Epidermal melanocyte (primary cell): ENCODE measurements at regions not wholly inside any gene's neighbourhood (a gene's known extent, or its start where the extent isn't known, plus 50 kb on each side); places are given as distances from the start of the nearest gene placed in this dataset.

Experiments
- DNase-seq: peaks from one replicate; pipeline ENCODE4 v3.0.0; 2011; ENCODE audit warnings: low spot score; ENCODE audit not compliant: insufficient read length

GRCh38 chr5:171509467-171509866 lies 90.0 kb downstream of the FGF18 start:
- DNase-seq = no peak

DNA sequence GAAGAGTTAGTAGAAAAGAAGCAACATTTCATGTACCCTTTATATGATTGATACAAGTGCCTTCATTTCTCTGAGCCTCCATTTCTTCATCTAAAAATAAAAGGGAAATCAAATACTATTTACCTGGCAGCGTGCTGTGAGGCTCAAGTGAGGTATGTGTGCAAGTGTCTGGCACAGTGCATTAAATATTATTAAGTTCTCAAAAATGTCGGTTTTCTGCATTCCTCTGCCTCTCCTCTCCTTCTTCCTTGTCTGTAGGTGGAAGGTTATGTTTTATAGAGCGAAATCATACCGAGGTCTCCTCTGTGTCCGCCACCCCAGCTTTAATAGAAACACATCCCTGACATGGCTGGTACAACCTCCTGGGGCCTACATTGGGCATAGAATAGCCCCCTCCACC lies 93.0 kb downstream of the FGF18 start:
- DNase-seq = no peak

GRCh38 chr5:171513591-171513990 lies 94.1 kb downstream of the FGF18 start:
- no peak for DNase-seq

DNA sequence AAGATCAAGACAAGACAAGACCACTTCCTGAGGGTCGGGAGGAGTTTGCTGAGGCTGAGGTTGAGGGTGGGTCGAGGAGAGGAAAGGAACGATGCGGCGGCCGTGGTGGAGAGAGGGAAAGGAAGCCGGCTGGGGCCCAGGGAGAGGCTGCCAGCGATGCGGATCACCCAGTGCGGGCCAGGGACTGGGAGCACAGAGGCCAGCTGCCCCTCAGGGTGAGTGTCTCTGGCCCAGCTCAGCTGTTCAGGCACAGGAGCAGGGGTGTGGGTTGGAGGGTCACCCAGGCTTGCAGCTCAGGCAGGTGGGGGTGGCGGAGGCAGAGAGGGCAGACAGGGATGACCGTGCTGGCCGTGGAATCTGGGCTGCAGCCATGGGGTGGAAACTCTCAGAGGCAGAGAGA lies 99.5 kb downstream of the FGF18 start:
- no peak for DNase-seq

GRCh38 chr5:171520300-171521174 lies 101.1 kb downstream of the FGF18 start:
- no peak for DNase-seq

- DNase-seq = peak; percentile 79
These were observed 101.8 kb downstream of the FGF18 start for GRCh38 chr5:171521219-171521633.

DNA sequence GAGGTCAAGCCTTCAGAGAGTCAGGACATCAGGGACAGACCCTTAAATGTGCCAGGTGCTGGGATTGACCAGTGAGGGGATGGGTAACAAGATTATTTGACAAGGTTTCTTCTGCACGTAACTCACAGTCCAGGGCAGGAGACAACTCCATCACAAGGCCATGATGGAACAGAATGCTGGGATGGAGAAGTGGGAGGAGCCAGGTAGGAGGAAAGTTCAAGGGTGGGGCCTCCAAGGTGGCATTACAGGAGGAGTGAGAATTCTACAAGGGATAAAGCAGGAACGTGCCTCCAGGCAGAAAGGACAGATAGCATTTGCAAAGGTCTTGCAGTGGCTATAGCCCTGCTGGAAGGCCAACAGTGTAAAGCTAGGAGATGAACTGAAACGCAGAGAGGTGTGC lies 102.2 kb downstream of the FGF18 start:
- DNase-seq = no peak

- DNase-seq = no peak
These were observed 104.3 kb downstream of the FGF18 start for GRCh38 chr5:171523781-171524180.

DNA sequence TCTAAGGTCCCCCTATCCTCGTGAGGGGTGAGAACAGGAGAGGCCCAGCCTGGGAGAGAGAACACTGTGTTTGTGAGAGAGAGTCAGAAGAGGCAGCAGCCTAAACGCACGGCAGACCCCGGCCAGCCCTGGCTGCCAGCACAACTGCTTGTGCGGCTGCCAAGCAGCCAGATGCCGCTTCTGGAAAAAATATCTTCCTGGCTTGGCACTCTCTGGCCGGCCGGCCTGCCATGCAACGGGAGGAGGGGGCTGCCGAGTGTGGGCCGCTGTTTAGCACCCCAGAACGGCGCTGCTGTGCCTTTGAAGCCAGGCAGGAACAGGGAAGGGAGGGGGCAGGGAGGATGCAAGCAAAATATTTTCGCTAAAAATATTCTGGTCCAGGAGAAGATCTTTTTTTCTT lies 105.0 kb downstream of the FGF18 start:
- no peak for DNase-seq

DNA sequence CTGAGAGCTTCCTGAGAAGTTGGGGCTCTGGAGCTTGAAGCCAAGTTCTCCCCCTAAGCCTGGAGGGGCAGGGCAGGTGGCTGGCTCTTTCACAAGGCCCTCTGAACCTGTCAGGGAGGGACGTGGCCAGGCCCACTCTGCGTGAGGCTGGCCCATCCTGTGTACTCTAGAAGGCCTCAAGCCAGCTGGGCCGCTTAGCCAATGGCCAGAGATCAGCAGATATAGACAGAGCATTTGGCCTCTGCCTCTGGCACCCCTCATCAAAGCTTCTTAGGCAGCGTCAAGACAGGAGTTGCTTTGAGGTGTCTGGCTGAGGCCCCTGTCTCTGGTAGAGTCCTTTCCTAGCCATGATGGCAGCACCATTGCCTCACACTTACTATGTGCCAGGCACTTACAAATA lies 105.6 kb downstream of the FGF18 start:
- DNase-seq = no peak

- no peak for DNase-seq
These were observed 108.6 kb downstream of the FGF18 start for GRCh38 chr5:171528036-171528435.

DNA sequence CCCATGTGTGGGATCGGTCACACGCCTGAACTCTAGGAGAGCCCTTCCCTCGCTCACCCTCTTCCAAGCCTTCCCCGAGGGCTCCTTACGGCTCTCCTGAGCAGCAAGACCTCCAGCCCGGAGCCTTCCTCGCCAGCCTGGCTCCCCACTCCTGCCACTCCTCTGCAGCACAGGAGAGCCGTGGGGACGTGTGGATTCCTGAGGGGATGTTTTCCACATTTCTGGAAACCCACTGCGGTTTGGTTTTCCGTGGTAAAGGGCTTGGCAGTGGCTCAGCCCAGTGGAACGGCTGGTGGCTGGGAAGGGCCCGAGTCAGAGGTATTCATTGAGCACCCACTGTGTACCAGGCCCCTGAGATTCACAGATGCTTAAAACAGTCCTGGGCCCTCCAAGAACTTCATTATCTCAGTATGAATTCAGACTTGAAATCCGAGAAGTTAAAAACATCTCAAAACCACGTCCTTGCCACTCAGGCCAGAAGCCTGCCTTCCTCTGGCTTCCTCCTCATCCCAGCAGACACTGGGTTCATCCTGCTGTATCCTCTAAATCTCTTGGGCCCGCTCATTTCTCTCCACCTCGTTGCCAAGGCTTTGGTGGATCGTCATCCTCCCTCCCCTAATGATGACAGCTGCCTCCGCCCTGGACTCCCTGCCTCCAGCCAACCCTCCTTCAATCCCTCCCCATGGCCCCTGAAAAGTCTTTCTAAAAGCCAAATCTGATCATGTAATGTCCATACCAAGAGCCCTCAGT lies 109.6 kb downstream of the FGF18 start:
- no peak for DNase-seq

GRCh38 chr5:171531638-171532037 lies 112.2 kb downstream of the FGF18 start:
- no peak for DNase-seq

DNA sequence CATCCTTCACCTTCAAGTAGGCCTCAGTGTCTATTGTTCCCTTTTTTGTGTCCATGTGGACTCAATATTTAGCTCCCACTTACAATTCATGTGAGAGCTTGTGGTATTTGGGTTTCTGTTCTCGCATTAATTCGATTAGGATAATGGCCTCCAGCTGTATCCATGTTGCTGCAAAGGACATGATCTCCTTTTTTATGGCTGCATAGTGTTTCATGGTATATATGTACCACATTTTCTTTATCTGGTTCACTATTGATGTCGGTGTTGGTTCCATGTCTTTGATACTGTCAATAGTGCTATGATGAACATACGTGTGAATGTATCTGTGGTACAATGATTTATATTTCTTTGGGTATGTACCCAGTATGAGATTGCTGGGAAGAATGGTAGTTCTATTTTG lies 113.7 kb downstream of the FGF18 start:
- DNase-seq = no peak

- DNase-seq = no peak
These were observed 114.8 kb downstream of the FGF18 start for GRCh38 chr5:171534043-171534895.

GRCh38 chr5:171535162-171535561 lies 115.7 kb downstream of the FGF18 start:
- no peak for DNase-seq

GRCh38 chr5:171537070-171537849 lies 117.8 kb downstream of the FGF18 start:
- DNase-seq = no peak

GRCh38 chr5:171537923-171538537 lies 118.6 kb downstream of the FGF18 start:
- no peak for DNase-seq

DNA sequence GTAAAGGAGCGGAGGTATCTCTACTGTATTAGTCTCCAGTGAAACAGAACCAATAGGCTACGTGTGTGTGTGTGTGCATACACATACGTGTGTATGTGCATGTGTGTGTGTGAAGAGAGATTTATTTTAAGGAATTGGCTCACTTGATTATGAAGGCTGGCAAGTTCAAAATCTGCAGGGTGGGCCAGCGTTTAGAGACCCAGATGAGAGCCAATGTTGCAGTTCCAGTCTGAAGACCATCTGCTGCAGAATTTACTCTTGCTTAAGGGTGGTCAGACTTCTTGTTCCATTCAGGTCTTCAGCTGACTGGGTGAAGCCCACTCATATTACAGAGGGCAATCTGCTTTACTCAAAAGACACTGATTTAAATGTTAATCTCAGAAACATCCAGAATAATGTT lies 119.2 kb downstream of the FGF18 start:
- DNase-seq = no peak

GRCh38 chr5:171540865-171541264 lies 121.4 kb downstream of the FGF18 start:
- no peak for DNase-seq
